H1 (cell line): ENCODE measurements at regions not wholly inside any gene's neighbourhood (a gene's known extent, or its start where the extent isn't known, plus 50 kb on each side); places are given as distances from the start of the nearest gene placed in this dataset.
A peak's percentile ranks its signal among the peaks of the same experiment; 100 is the strongest.

Experiments used
- CTCF ChIA-PET: fragments of 300-600 bp; sonication (Branson Sonifier 250); formaldehyde crosslinking; loops from one replicate; lab custom pipeline; 2021; ENCODE audit not compliant: partially characterized antibody; lab: Charles Lee
- POLR2A ChIA-PET: fragments of 300-600 bp; sonication (Branson Sonifier 250); formaldehyde crosslinking; loops from one replicate; lab custom pipeline; 2021; ENCODE audit warnings: inconsistent platforms; ENCODE audit not compliant: partially characterized antibody; lab: Charles Lee
- DNase-seq, 2 experiments: peaks; one replicate each; pipeline versions ENCODE4 v3.0.0 to v3.0.0-alpha.2; 2010 to 2022; ENCODE audit warnings: low spot score in 2 of 2, low read depth in 1 of 2, mixed read lengths in 1 of 2
- FAIRE-seq: peaks from 2 replicates; lab custom pipeline; 2011; peaks lifted over from hg19 to GRCh38; lab: Jason Lieb, UNC
- H2AFZ ChIP-seq: 2 replicates; pipeline ENCODE4 v1.8.1; 2012; ENCODE audit warnings: low read length, inconsistent platforms
- H2AK5ac ChIP-seq: 2 replicates; pipeline ENCODE4 v1.6.1; 2013; ENCODE audit warnings: low read depth, low read length
- H2BK120ac ChIP-seq: replicated peaks from 2 replicates; pipeline ENCODE3; 2013; ENCODE audit warnings: low read depth, low read length, inconsistent platforms
- H2BK12ac ChIP-seq: 2 replicates; pipeline ENCODE4 v1.6.1; 2013; ENCODE audit warnings: low read depth, low read length
- H2BK15ac ChIP-seq: 2 replicates; pipeline ENCODE4 v1.6.1; 2013; ENCODE audit warnings: low read length
- H2BK20ac ChIP-seq: 2 replicates; pipeline ENCODE4 v1.6.1; 2013; ENCODE audit warnings: low read length
- H2BK5ac ChIP-seq: 2 replicates; pipeline ENCODE4 v1.6.1; 2013; ENCODE audit warnings: low read depth, low read length
- H3K14ac ChIP-seq: 2 replicates; pipeline ENCODE4 v1.6.1; 2013; ENCODE audit warnings: inconsistent platforms; ENCODE audit not compliant: insufficient read length
- H3K18ac ChIP-seq: 2 replicates; pipeline ENCODE4 v1.6.1; 2013; ENCODE audit warnings: low read length; ENCODE audit errors: extremely low read depth
- H3K23ac ChIP-seq: 2 replicates; pipeline ENCODE4 v1.6.1; 2013; ENCODE audit warnings: inconsistent platforms; ENCODE audit not compliant: insufficient read length
- H3K23me2 ChIP-seq: 2 replicates; pipeline ENCODE4 v1.6.1; 2013; ENCODE audit warnings: low read depth, low read length
- H3K27ac ChIP-seq: 2 replicates; pipeline ENCODE4 v1.6.1; 2011; ENCODE audit warnings: low read depth, low read length, inconsistent platforms
- H3K27me3 ChIP-seq, 4 experiments: replicated peaks in 1 of 4; 1 replicate in 1 of 4; 2 replicates in 3 of 4; pipeline versions ENCODE4 v1.6.1 to v1.8.1; 2011 to 2013; ENCODE audit warnings: low read length in 3 of 4, mild to moderate bottlenecking in 3 of 4, inconsistent platforms in 2 of 4, mixed read lengths in 2 of 4, moderate library complexity in 1 of 4; ENCODE audit not compliant: control insufficient read depth in 3 of 4, insufficient read depth in 3 of 4; ENCODE audit errors: extremely low read depth in 1 of 4
- H3K36me3 ChIP-seq, 4 experiments: 2 replicates each; pipeline versions ENCODE4 v1.6.1 to v1.8.1; 2011 to 2013; ENCODE audit warnings: mild to moderate bottlenecking in 4 of 4, low read length in 3 of 4, moderate library complexity in 2 of 4, control low read depth in 1 of 4, inconsistent platforms in 1 of 4; ENCODE audit not compliant: insufficient read depth in 4 of 4, control insufficient read depth in 2 of 4
- H3K4ac ChIP-seq: replicated peaks from 2 replicates; pipeline ENCODE3; 2013; ENCODE audit warnings: low read length, low read depth, mixed read lengths, inconsistent platforms; ENCODE audit not compliant: insufficient read length
- H3K4me1 ChIP-seq, 4 experiments: replicated peaks in 1 of 4; 1 replicate in 1 of 4; 2 replicates in 3 of 4; pipeline versions ENCODE4 v1.6.1 to v1.8.1; 2011 to 2013; ENCODE audit warnings: low read length in 3 of 4, inconsistent platforms in 2 of 4, mixed read lengths in 1 of 4; ENCODE audit not compliant: insufficient read depth in 4 of 4, control insufficient read depth in 3 of 4
- H3K4me2 ChIP-seq, 2 experiments: 2 replicates each; pipeline versions ENCODE4 v1.6.1 to v1.8.1; 2011 to 2013; ENCODE audit warnings: low read depth in 2 of 2, low read length in 2 of 2, control low read depth in 1 of 2, inconsistent platforms in 1 of 2, mild to moderate bottlenecking in 1 of 2; ENCODE audit not compliant: insufficient read depth in 1 of 2
- H3K4me3 ChIP-seq, 4 experiments: fragments of 200-600, 300-600 bp in 1 of 4; sonication (generic), shearing (Covaris generic), sonication (Bioruptor Twin) in 1 of 4; 2 replicates each; pipeline versions ENCODE4 v1.5.1 to v1.8.1; 2011 to 2016; ENCODE audit warnings: low read length in 4 of 4, low read depth in 3 of 4, control low read depth in 2 of 4, inconsistent platforms in 2 of 4, mild to moderate bottlenecking in 2 of 4, mixed read lengths in 1 of 4, moderate library complexity in 1 of 4; ENCODE audit not compliant: insufficient read depth in 2 of 4; ENCODE audit errors: extremely low read depth in 1 of 4
- H3K56ac ChIP-seq: replicated peaks from 2 replicates; pipeline ENCODE3; 2013; ENCODE audit warnings: low read depth, mild to moderate bottlenecking, mixed read lengths, low read length, inconsistent platforms; ENCODE audit not compliant: insufficient read length
- H3K79me1 ChIP-seq: 2 replicates; pipeline ENCODE4 v1.6.1; 2013; ENCODE audit warnings: low read depth, low read length, control low read depth
- H3K79me2 ChIP-seq, 2 experiments: 2 replicates each; pipeline versions ENCODE4 v1.6.1 to v1.8.1; 2012 to 2013; ENCODE audit warnings: low read length in 2 of 2, mild to moderate bottlenecking in 2 of 2, inconsistent platforms in 1 of 2; ENCODE audit not compliant: insufficient read depth in 2 of 2, control insufficient read depth in 1 of 2
- H3K9ac ChIP-seq, 4 experiments: replicated peaks in 1 of 4; 1 replicate in 1 of 4; 2 replicates in 3 of 4; pipeline versions ENCODE4 v1.6.1 to v1.8.1; 2011 to 2013; ENCODE audit warnings: low read depth in 3 of 4, low read length in 3 of 4, control low read depth in 2 of 4, mild to moderate bottlenecking in 2 of 4, moderate library complexity in 2 of 4, inconsistent platforms in 1 of 4; ENCODE audit errors: extremely low read depth in 1 of 4
- H3K9me3 ChIP-seq, 2 experiments: 2 replicates each; pipeline versions ENCODE4 v1.6.1 to v1.8.1; 2012 to 2013; ENCODE audit warnings: mild to moderate bottlenecking in 2 of 2, moderate library complexity in 2 of 2, control low read depth in 1 of 2, inconsistent platforms in 1 of 2, low read depth in 1 of 2, low read length in 1 of 2, mixed read lengths in 1 of 2; ENCODE audit not compliant: insufficient read depth in 2 of 2
- H4K20me1 ChIP-seq, 2 experiments: replicated peaks in 1 of 2; 2 replicates each; pipeline versions ENCODE3 to v1.8.1; 2011 to 2013; ENCODE audit warnings: inconsistent platforms in 2 of 2, low read length in 2 of 2, mild to moderate bottlenecking in 1 of 2; ENCODE audit not compliant: insufficient read depth in 2 of 2, control insufficient read depth in 1 of 2
- H4K5ac ChIP-seq: 2 replicates; pipeline ENCODE4 v1.6.1; 2013; ENCODE audit warnings: low read length, low read depth, mixed read lengths, inconsistent platforms; ENCODE audit not compliant: insufficient read length
- H4K8ac ChIP-seq: 2 replicates; pipeline ENCODE4 v1.8.0; 2013; ENCODE audit warnings: mild to moderate bottlenecking, moderate library complexity, low read length, inconsistent platforms; ENCODE audit not compliant: insufficient read depth; ENCODE audit errors: extremely low read depth
- H4K91ac ChIP-seq: replicated peaks from 2 replicates; pipeline ENCODE3; 2013; ENCODE audit warnings: low read length, mixed read lengths, inconsistent platforms; ENCODE audit not compliant: insufficient read length
- BCL11A ChIP-seq, 2 experiments: IDR thresholded peaks; one replicate each; pipeline ENCODE4 v1.6.1; 2011; ENCODE audit warnings: low read depth in 2 of 2, low read length in 2 of 2, mild to moderate bottlenecking in 2 of 2
- CBX5 ChIP-seq: fragments of 300-800, 300-1000 bp; sonication (generic); IDR thresholded peaks from 2 replicates; pipeline ENCODE4 v1.7.1; 2016; ENCODE audit warnings: antibody characterized with exemption, low read length, low read depth
- CREB1 ChIP-seq: IDR thresholded peaks from 2 replicates; pipeline ENCODE4 v1.6.1; 2012; ENCODE audit warnings: inconsistent platforms
- FOSL1 ChIP-seq: IDR thresholded peaks from 2 replicates; pipeline ENCODE4 v1.6.1; 2011; ENCODE audit warnings: mild to moderate bottlenecking, low read depth, low read length, moderate library complexity; ENCODE audit not compliant: insufficient read depth
- JUN ChIP-seq: IDR thresholded peaks from 2 replicates; pipeline ENCODE4 v1.6.1; 2011; ENCODE audit warnings: low read depth, mild to moderate bottlenecking, improper control_type of control experiment, low read length
- POLR2A ChIP-seq, 2 experiments: IDR thresholded peaks; 1 replicate in 1 of 2; 2 replicates in 1 of 2; pipeline ENCODE4 v1.6.1; 2011; ENCODE audit warnings: low read depth in 2 of 2, low read length in 2 of 2, mild to moderate bottlenecking in 2 of 2; ENCODE audit errors: control extremely low read depth in 1 of 2
- RAD21 ChIP-seq, 2 experiments: IDR thresholded peaks in 1 of 2; conservative IDR thresholded peaks in 1 of 2; 2 replicates each; pipeline ENCODE4 v1.6.1; 2011; ENCODE audit warnings: low read depth in 2 of 2, low read length in 2 of 2, improper control_type of control experiment in 1 of 2, inconsistent platforms in 1 of 2, mild to moderate bottlenecking in 1 of 2, moderate library complexity in 1 of 2
- SAP30 ChIP-seq: fragments of 300-600 bp; sonication (generic); IDR thresholded peaks from 2 replicates; pipeline ENCODE4 v1.7.1; 2012; ENCODE audit warnings: low read length, moderate library complexity, mild to moderate bottlenecking, inconsistent platforms; ENCODE audit not compliant: insufficient read depth, insufficient replicate concordance
- SP4 ChIP-seq: IDR thresholded peaks from 2 replicates; pipeline ENCODE4 v1.6.1; 2012; ENCODE audit warnings: low read length, inconsistent platforms
- SUZ12 ChIP-seq: fragments of 200-600 bp; sonication (generic); IDR thresholded peaks from 2 replicates; pipeline ENCODE4 v1.6.1; 2012; ENCODE audit warnings: mild to moderate bottlenecking, inconsistent platforms, low read length, moderate library complexity, mixed read lengths
- TAF7 ChIP-seq: optimal IDR thresholded peaks from 2 replicates; pipeline ENCODE3; 2011; ENCODE audit warnings: low read depth, mild to moderate bottlenecking, inconsistent platforms, low read length, moderate library complexity, borderline replicate concordance
- TBP ChIP-seq: IDR thresholded peaks from 2 replicates; pipeline ENCODE4 v1.6.1; 2011; ENCODE audit warnings: low read depth, low read length, improper control_type of control experiment
- ZNF274 ChIP-seq: IDR thresholded peaks from 2 replicates; pipeline ENCODE4 v1.7.0; 2012; ENCODE audit warnings: low read length, borderline replicate concordance; ENCODE audit errors: extremely low read depth
- TF ChIP-seq, protein P1 (sequence below): IDR thresholded peaks from 2 replicates; pipeline ENCODE4 v1.6.1; 2011; ENCODE audit warnings: low read depth, mild to moderate bottlenecking, low read length; ENCODE audit not compliant: insufficient read depth

DNA sequence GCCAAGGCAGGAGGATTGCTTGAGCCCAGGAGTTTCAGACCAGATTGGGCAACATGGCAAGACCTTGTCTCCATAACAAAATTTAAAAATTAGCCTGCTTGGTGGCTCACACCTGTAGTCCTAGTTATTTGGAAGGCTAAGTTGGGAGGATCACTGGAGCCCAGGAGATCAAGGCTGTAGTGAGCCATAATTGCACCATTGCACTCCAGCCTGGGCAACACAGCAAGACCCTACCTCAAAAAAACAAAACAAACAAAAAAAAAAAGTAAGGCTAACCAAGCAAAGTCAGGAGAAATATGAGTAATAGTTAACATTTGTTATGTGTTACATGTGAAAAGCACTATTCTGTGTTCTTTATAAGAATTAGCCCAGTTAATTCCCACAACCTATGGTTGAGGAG lies 74.7 kb downstream of the FOXB2 start:
- H2BK120ac ChIP-seq, result no peak overlapping the region
- peaks cover 1 to 11% (median 7%) of the 10 kb centered on the region in 4 experiments; a peak in 4 of 7 replicates for H3K4me1 ChIP-seq
- H3K79me1 ChIP-seq, result no peaks in the 10 kb centered on the region
- ChIA-PET POLR2A (no interaction called here), CTCF (interaction anchor here (0.6 kb wide), 1 partner anchor 47 kb away, joined by 3 read pairs; no protein-coding TSS in a partner anchor)
- H2BK15ac ChIP-seq, result no peak overlapping the region
- H3K27ac ChIP-seq, result no peak overlapping the region
- DNase-seq (no peak), FAIRE-seq (no peak)
- H3K4ac ChIP-seq, result no peak overlapping the region
- no peak overlapping the region for H3K18ac ChIP-seq
- no peak overlapping the region for H2BK5ac ChIP-seq
- H3K9me3 ChIP-seq, result no peaks in the 10 kb centered on the region
- no peak overlapping the region for H4K5ac ChIP-seq
- no peak overlapping the region for H3K4me2 ChIP-seq
- no peaks in the 10 kb centered on the region for H4K20me1 ChIP-seq
- H3K4me3 ChIP-seq, result no peak overlapping the region
- no peaks in the 10 kb centered on the region for H3K79me2 ChIP-seq
- H4K91ac ChIP-seq, result no peak overlapping the region
- H2AK5ac ChIP-seq, result no peak overlapping the region
- H4K8ac ChIP-seq, result no peak overlapping the region
- H3K56ac ChIP-seq, result no peak overlapping the region
- no peak overlapping the region for H3K14ac ChIP-seq
- H3K27me3 ChIP-seq, result no peaks in the 10 kb centered on the region
- H3K36me3 ChIP-seq, result no peaks in the 10 kb centered on the region
- 0 out of 2 replicates have a peak overlapping the region, but pooled peaks have one; percentile 24 for H2BK20ac ChIP-seq
- H3K23me2 ChIP-seq, result no peaks in the 10 kb centered on the region
- no peak overlapping the region for H2AFZ ChIP-seq
- no peak overlapping the region for H3K9ac ChIP-seq
- H3K23ac ChIP-seq, result no peak overlapping the region
- H2BK12ac ChIP-seq, result no peak overlapping the region
- TF ChIP-seq RAD21 (IDR thresholded peaks at IDR 0.05 in 1 of 2, conservative IDR thresholded peaks at IDR 0.05 in 1 of 2; ENCODE audit: low read depth in 2 of 2, low read length in 2 of 2) (no peak), SP4 (no peak), SUZ12 (no peak), TAF7 (no peak), JUN (no peak), ZNF274 (no peak), FOSL1 (no peak), CBX5 (no peak), SAP30 (no peak), TBP (no peak), CREB1 (no peak), POLR2A (IDR thresholded peaks at IDR 0.05; ENCODE audit: control extremely low read depth in 1 of 2, low read depth in 2 of 2, low read length in 2 of 2) (no peak), BCL11A (IDR thresholded peaks at IDR 0.05; ENCODE audit: low read depth in 2 of 2, low read length in 2 of 2) (no peak)
- TF ChIP-seq, protein P1, sequence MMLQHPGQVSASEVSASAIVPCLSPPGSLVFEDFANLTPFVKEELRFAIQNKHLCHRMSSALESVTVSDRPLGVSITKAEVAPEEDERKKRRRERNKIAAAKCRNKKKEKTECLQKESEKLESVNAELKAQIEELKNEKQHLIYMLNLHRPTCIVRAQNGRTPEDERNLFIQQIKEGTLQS, result no peak
